SK-N-SH (cell line): ENCODE measurements at regions not wholly inside any gene's neighbourhood (a gene's known extent, or its start where the extent isn't known, plus 50 kb on each side); places are given as distances from the start of the nearest gene placed in this dataset.
"Not testable (repeated sequence)": the region's sequence is repeated elsewhere in the genome, so short reads cannot be mapped to it uniquely, and the experiment has no call there.

Experiments
- CTCF ChIA-PET: fragments of 300-600, 350-600 bp; formaldehyde crosslinking; extraction: SDS; loops from one replicate; lab custom pipeline; 2021; lab: Yijun Ruan, JAX
- POLR2A ChIA-PET: fragments of 350-600 bp; sonication (Branson Sonifier 250); formaldehyde crosslinking; extraction: SDS; loops from one replicate; lab custom pipeline; 2020; ENCODE audit warnings: antibody characterized with exemption, inconsistent platforms; lab: Yijun Ruan, JAX
- DNase-seq: peaks from one replicate; pipeline ENCODE4 v3.0.0; 2012
- H2AFZ ChIP-seq: fragments of 200-600 bp; sonication (generic); 2 replicates; pipeline ENCODE4 v1.8.1; 2016; ENCODE audit warnings: antibody characterized with exemption, mild to moderate bottlenecking, low read depth
- H3F3A ChIP-seq: fragments of 200-600 bp; sonication (generic); replicated peaks from 2 replicates; pipeline ENCODE3; 2016; ENCODE audit warnings: antibody characterized with exemption, mild to moderate bottlenecking; ENCODE audit not compliant: insufficient read depth
- H3K27ac ChIP-seq, 2 experiments: fragments of 200-500 bp in 1 of 2; fragments of 200-600 bp in 1 of 2; sonication (Bioruptor generic) in 1 of 2; sonication (generic), shearing (Covaris generic) in 1 of 2; 2 replicates each; pipeline versions ENCODE4 v1.5.1 to v1.6.1; 2014 to 2016; ENCODE audit warnings: low read depth in 2 of 2, inconsistent platforms in 1 of 2, low read length in 1 of 2, mild to moderate bottlenecking in 1 of 2, mixed read lengths in 1 of 2
- H3K27me3 ChIP-seq: fragments of 200-600 bp; sonication (generic), shearing (Covaris generic); 2 replicates; pipeline ENCODE4 v1.6.1; 2016; ENCODE audit warnings: mixed run types; ENCODE audit not compliant: insufficient read depth
- H3K36me3 ChIP-seq, 2 experiments: fragments of 200-500 bp in 1 of 2; fragments of 200-600 bp in 1 of 2; sonication (Bioruptor generic) in 1 of 2; sonication (generic) in 1 of 2; replicated peaks in 1 of 2; 2 replicates each; pipeline versions ENCODE3 to v1.5.1; 2014 to 2016; ENCODE audit warnings: low read length in 1 of 2, mild to moderate bottlenecking in 1 of 2; ENCODE audit not compliant: insufficient read depth in 2 of 2, control insufficient read depth in 1 of 2
- H3K4me1 ChIP-seq, 2 experiments: fragments of 200-500 bp in 1 of 2; fragments of 200-600 bp in 1 of 2; sonication (Bioruptor generic) in 1 of 2; sonication (generic), shearing (Covaris generic) in 1 of 2; 2 replicates each; pipeline versions ENCODE4 v1.5.1 to v1.6.1; 2014 to 2016; ENCODE audit warnings: low read depth in 1 of 2, low read length in 1 of 2, mixed run types in 1 of 2; ENCODE audit not compliant: insufficient read depth in 2 of 2, control insufficient read depth in 1 of 2
- H3K4me2 ChIP-seq: fragments of 200-600 bp; sonication (generic), shearing (Covaris generic); 2 replicates; pipeline ENCODE4 v1.6.1; 2017; ENCODE audit warnings: mixed run types
- H3K4me3 ChIP-seq, 2 experiments: fragments of 200-500 bp in 1 of 2; fragments of 200-600 bp in 1 of 2; sonication (Bioruptor generic) in 1 of 2; sonication (generic), shearing (Covaris generic) in 1 of 2; 2 replicates each; pipeline versions ENCODE4 v1.5.1 to v1.8.1; 2014 to 2016; ENCODE audit warnings: low read depth in 2 of 2, inconsistent platforms in 1 of 2, low read length in 1 of 2, mild to moderate bottlenecking in 1 of 2, mixed read lengths in 1 of 2, moderate library complexity in 1 of 2
- H3K79me2 ChIP-seq: fragments of 200-600 bp; sonication (generic); 2 replicates; pipeline ENCODE4 v1.8.1; 2017; ENCODE audit warnings: mild to moderate bottlenecking; ENCODE audit not compliant: insufficient read depth
- H3K9ac ChIP-seq: fragments of 200-600 bp; sonication (generic); 2 replicates; pipeline ENCODE4 v1.6.1; 2017; ENCODE audit warnings: mixed run types
- H3K9me2 ChIP-seq: fragments of 200-600 bp; sonication (generic); 2 replicates; pipeline ENCODE4 v1.6.1; 2017; ENCODE audit warnings: mixed run types
- H3K9me3 ChIP-seq: fragments of 200-600 bp; sonication (generic); 2 replicates; pipeline ENCODE4 v1.6.1; 2017; ENCODE audit warnings: mixed run types, mild to moderate bottlenecking, moderate library complexity
- H4K20me1 ChIP-seq: fragments of 200-600 bp; sonication (generic); 2 replicates; pipeline ENCODE4 v1.6.1; 2017; ENCODE audit warnings: mild to moderate bottlenecking, mixed run types; ENCODE audit not compliant: insufficient read depth
- CTCF ChIP-seq: fragments of 200-600 bp; sonication (generic); IDR thresholded peaks from 2 replicates; pipeline ENCODE4 v1.6.1; 2017; ENCODE audit warnings: antibody characterized with exemption, mild to moderate bottlenecking, moderate library complexity
- EP300 ChIP-seq, 2 experiments: IDR thresholded peaks; 2 replicates each; pipeline versions ENCODE4 v1.4.0 to v1.6.1; 2012; ENCODE audit warnings: borderline replicate concordance in 1 of 2, low read depth in 1 of 2, low read length in 1 of 2
- EZH2phosphoT487 ChIP-seq: fragments of 200-600 bp; sonication (generic); IDR thresholded peaks from 2 replicates; pipeline ENCODE4 v1.6.1; 2017; ENCODE audit warnings: low read depth, mixed run types, mild to moderate bottlenecking, antibody characterized with exemption, moderate library complexity, borderline replicate concordance
- FOSL2 ChIP-seq: IDR thresholded peaks from 2 replicates; pipeline ENCODE4 v1.4.0; 2012; ENCODE audit warnings: low read depth, mild to moderate bottlenecking, moderate library complexity, borderline replicate concordance
- GABPA ChIP-seq: IDR thresholded peaks from 2 replicates; pipeline ENCODE4 v1.4.0; 2012; ENCODE audit warnings: low read depth, mild to moderate bottlenecking
- GATA2 ChIP-seq: sonication (generic); formaldehyde crosslinking; IDR thresholded peaks from 2 replicates; pipeline ENCODE4 v1.5.0; 2020; ENCODE audit warnings: mild to moderate bottlenecking, missing genetic modification reagents
- JUND ChIP-seq: IDR thresholded peaks from 2 replicates; pipeline ENCODE4 v1.4.0; 2012
- POLR2AphosphoS5 ChIP-seq: IDR thresholded peaks from 2 replicates; pipeline ENCODE4 v1.6.1; 2012; ENCODE audit warnings: low read depth, low read length
- RAD21 ChIP-seq: IDR thresholded peaks from 2 replicates; pipeline ENCODE4 v1.6.1; 2012; ENCODE audit warnings: mild to moderate bottlenecking, low read length
- RCOR1 ChIP-seq: fragments of 150-350 bp; IDR thresholded peaks from 2 replicates; pipeline ENCODE4 v1.6.1; 2017; ENCODE audit warnings: antibody characterized with exemption, low read length
- RFX5 ChIP-seq: IDR thresholded peaks from 2 replicates; pipeline ENCODE4 v1.6.1; 2012; ENCODE audit warnings: mild to moderate bottlenecking, improper control_type of control experiment, low read length
- TAF1 ChIP-seq: IDR thresholded peaks from 2 replicates; pipeline ENCODE4 v1.6.1; 2012; ENCODE audit warnings: low read depth, mild to moderate bottlenecking, low read length, moderate library complexity, borderline replicate concordance
- TEAD4 ChIP-seq: IDR thresholded peaks from 2 replicates; pipeline ENCODE4 v1.4.0; 2012; ENCODE audit warnings: mild to moderate bottlenecking, borderline replicate concordance; ENCODE audit not compliant: insufficient read depth
- WGBS: methylation state at CpG from one replicate; pipeline ENCODE4 v1.1.6; 2017; ENCODE audit warnings: low lambda C conversion rate; 5-methylcytosine and 5-hydroxymethylcytosine counted together
- TF ChIP-seq, protein P1 (sequence below): fragments of 150-350 bp; IDR thresholded peaks from 2 replicates; pipeline ENCODE4 v1.6.1; 2017; ENCODE audit warnings: antibody characterized with exemption, low read length, low read depth, borderline replicate concordance
- TF ChIP-seq, protein P2 (sequence below): IDR thresholded peaks from 2 replicates; pipeline ENCODE4 v1.6.1; 2012; ENCODE audit warnings: mild to moderate bottlenecking, low read depth, low read length, moderate library complexity

DNA sequence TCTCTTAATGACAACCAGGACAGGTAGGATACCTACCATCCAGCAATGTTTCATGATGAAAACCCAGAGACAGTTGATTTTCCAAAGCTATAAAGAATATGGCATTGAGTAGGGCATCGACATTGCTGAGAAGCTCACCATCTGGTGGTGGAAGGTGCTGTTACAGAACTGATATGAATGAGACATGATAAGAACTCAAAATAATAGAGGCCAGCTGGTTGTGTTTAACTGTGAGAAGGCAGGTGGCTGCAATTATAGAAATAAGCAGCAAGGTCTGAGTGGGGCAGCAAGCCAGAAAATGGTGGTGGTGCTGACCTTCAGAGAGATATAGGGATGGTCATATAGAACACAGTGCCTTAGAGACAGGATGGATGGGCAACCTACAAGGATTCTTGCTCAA lies 449.7 kb downstream of the BTG1 start:
- Histone ChIP-seq H3K9me3 (no peaks in the 10 kb centered on the region), H3K9me2 (no peaks in the 10 kb centered on the region), H3K4me2 (no peak overlapping the region), H3K36me3 (no peaks in the 10 kb centered on the region), H2AFZ (no peak overlapping the region), H3F3A (no peaks in the 10 kb centered on the region), H3K27ac (peak overlapping the region in 1 of 2 experiments; percentile 50; a peak in 1 of 4 replicates), H3K4me1 (no peaks in the 10 kb centered on the region), H3K9ac (no peak overlapping the region), H3K27me3 (no peaks in the 10 kb centered on the region)
- CTCF ChIA-PET: interaction anchor here (1.2 to 1.4 kb wide), 2 partner anchors 117 to 314 kb away, joined by 5 read pairs; no protein-coding TSS in a partner anchor
- TF ChIP-seq CTCF (no peak), RAD21 (peak; percentile 50), GATA2 (peak; percentile 28; the same call in 1 of the 2 replicates), EP300 (IDR thresholded peaks at IDR 0.05; ENCODE audit: borderline replicate concordance in 1 of 2, low read depth in 1 of 2, low read length in 1 of 2) (0 out of 4 replicates have a peak, but pooled peaks of 1 of the 2 experiments have one; percentile 48)
- TF ChIP-seq, all 33 proteins: peak for 3
- no peaks in the 10 kb centered on the region for H3K79me2 ChIP-seq
- POLR2A ChIA-PET: no interaction called here
- H4K20me1 ChIP-seq: no peaks in the 10 kb centered on the region
- DNase-seq: peak; percentile 32
- no peak overlapping the region for H3K4me3 ChIP-seq
- 14% methylated on average over 1 of the region's 1 CpG for WGBS

DNA sequence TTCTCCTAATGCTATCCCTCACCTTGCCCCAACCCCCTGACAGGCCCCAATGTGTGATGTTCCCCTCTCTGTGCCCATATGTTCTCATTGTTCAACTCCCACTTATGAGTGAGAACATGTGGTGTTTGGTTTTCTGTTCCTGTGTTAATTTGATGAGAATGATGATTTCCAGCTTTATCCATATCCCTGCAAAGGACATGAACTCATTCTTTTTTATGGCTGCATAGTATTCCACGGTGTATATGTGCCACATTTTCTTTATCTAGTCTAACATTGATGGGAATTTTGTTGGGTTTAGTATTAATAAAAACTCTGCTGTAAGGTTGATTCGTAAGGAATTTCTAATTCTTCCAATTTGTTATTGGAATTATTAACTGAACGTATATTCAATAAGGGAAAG lies 450.2 kb downstream of the BTG1 start:
- H3K4me1 ChIP-seq, H3F3A ChIP-seq, H4K20me1 ChIP-seq, H3K27ac ChIP-seq, H3K4me2 ChIP-seq, H3K9ac ChIP-seq, H3K4me3 ChIP-seq, H3K36me3 ChIP-seq, H3K9me3 ChIP-seq, H3K79me2 ChIP-seq, DNase-seq, H2AFZ ChIP-seq, H3K27me3 ChIP-seq, H3K9me2 ChIP-seq, POLR2A ChIA-PET: not testable (repeated sequence)
- 20% methylated on average over 3 of the region's 3 CpGs for WGBS
- CTCF ChIA-PET: interaction anchor here (1.2 to 1.4 kb wide), 2 partner anchors 117 to 313 kb away, joined by 5 read pairs; no protein-coding TSS in a partner anchor

- WGBS: 58% methylated on average over 4 of the region's 4 CpGs
- no peaks in the 10 kb centered on the region for H3F3A ChIP-seq
- H3K9me3 ChIP-seq: no peaks in the 10 kb centered on the region
- CTCF ChIA-PET: no interaction called here
- H4K20me1 ChIP-seq: no peaks in the 10 kb centered on the region
- no peaks in the 10 kb centered on the region for H3K4me1 ChIP-seq
- no peaks in the 10 kb centered on the region for H3K27me3 ChIP-seq
- TF ChIP-seq EZH2phosphoT487: no peak
- no peak for TF ChIP-seq GATA2
- TF ChIP-seq POLR2AphosphoS5: no peak
- TF ChIP-seq GABPA: no peak
- TF ChIP-seq, protein P1, sequence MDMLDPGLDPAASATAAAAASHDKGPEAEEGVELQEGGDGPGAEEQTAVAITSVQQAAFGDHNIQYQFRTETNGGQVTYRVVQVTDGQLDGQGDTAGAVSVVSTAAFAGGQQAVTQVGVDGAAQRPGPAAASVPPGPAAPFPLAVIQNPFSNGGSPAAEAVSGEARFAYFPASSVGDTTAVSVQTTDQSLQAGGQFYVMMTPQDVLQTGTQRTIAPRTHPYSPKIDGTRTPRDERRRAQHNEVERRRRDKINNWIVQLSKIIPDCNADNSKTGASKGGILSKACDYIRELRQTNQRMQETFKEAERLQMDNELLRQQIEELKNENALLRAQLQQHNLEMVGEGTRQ: no peak
- no peak for TF ChIP-seq JUND
- no peak for TF ChIP-seq RFX5
- no peak for TF ChIP-seq RAD21
- no peak for TF ChIP-seq TAF1
- TF ChIP-seq RCOR1: no peak
- TF ChIP-seq TEAD4: no peak
- no peak for TF ChIP-seq FOSL2
- TF ChIP-seq, protein P2, sequence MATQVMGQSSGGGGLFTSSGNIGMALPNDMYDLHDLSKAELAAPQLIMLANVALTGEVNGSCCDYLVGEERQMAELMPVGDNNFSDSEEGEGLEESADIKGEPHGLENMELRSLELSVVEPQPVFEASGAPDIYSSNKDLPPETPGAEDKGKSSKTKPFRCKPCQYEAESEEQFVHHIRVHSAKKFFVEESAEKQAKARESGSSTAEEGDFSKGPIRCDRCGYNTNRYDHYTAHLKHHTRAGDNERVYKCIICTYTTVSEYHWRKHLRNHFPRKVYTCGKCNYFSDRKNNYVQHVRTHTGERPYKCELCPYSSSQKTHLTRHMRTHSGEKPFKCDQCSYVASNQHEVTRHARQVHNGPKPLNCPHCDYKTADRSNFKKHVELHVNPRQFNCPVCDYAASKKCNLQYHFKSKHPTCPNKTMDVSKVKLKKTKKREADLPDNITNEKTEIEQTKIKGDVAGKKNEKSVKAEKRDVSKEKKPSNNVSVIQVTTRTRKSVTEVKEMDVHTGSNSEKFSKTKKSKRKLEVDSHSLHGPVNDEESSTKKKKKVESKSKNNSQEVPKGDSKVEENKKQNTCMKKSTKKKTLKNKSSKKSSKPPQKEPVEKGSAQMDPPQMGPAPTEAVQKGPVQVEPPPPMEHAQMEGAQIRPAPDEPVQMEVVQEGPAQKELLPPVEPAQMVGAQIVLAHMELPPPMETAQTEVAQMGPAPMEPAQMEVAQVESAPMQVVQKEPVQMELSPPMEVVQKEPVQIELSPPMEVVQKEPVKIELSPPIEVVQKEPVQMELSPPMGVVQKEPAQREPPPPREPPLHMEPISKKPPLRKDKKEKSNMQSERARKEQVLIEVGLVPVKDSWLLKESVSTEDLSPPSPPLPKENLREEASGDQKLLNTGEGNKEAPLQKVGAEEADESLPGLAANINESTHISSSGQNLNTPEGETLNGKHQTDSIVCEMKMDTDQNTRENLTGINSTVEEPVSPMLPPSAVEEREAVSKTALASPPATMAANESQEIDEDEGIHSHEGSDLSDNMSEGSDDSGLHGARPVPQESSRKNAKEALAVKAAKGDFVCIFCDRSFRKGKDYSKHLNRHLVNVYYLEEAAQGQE: no peak
- H3K36me3 ChIP-seq: no peaks in the 10 kb centered on the region
- POLR2A ChIA-PET: no interaction called here
- H3K9me2 ChIP-seq: no peaks in the 10 kb centered on the region
- DNase-seq: no peak
- H2AFZ ChIP-seq: no peak overlapping the region
- no peak overlapping the region for H3K4me2 ChIP-seq
- no peak overlapping the region for H3K4me3 ChIP-seq
- no peak overlapping the region for H3K27ac ChIP-seq
- H3K9ac ChIP-seq: no peak overlapping the region
- H3K79me2 ChIP-seq: no peaks in the 10 kb centered on the region
These were observed 455.1 kb downstream of the BTG1 start for GRCh38 chr12:91690531-91690930.
